GM18519 (cell line): ENCODE measurements at regions not wholly inside any gene's neighbourhood (a gene's known extent, or its start where the extent isn't known, plus 50 kb on each side); places are given as distances from the start of the nearest gene placed in this dataset.
"Not testable (repeated sequence)": the region's sequence is repeated elsewhere in the genome, so short reads cannot be mapped to it uniquely, and the experiment has no call there.

Source experiments
- ATAC-seq: cut with Tn5 transposase; IDR thresholded peaks from one replicate; pipeline ENCODE4 v1.9.1; 2021; ENCODE audit warnings: mild to moderate bottlenecking, moderate library complexity; ENCODE audit not compliant: unreplicated experiment, low FRiP score

- no peak for ATAC-seq
Observed at GRCh38 chr17:77083531-77083930, 57.2 kb upstream of the SEC14L1 start.

- no peak for ATAC-seq
Observed at GRCh38 chr17:77085926-77086432, 54.8 kb upstream of the SEC14L1 start.

GRCh38 chr17:77086433-77087010 lies 54.2 kb upstream of the SEC14L1 start:
- ATAC-seq: no peak

GRCh38 chr17:77087650-77088454 lies 52.9 kb upstream of the SEC14L1 start:
- ATAC-seq: no peak

- ATAC-seq: peak; percentile 74
Observed at GRCh38 chr17:77088455-77089123, 52.2 kb upstream of the SEC14L1 start.

GRCh38 chr17:77089124-77089490 lies 51.7 kb upstream of the SEC14L1 start:
- ATAC-seq: no peak

GRCh38 chr17:77089949-77090348 lies 50.8 kb upstream of the SEC14L1 start:
- ATAC-seq: not testable (repeated sequence)

DNA sequence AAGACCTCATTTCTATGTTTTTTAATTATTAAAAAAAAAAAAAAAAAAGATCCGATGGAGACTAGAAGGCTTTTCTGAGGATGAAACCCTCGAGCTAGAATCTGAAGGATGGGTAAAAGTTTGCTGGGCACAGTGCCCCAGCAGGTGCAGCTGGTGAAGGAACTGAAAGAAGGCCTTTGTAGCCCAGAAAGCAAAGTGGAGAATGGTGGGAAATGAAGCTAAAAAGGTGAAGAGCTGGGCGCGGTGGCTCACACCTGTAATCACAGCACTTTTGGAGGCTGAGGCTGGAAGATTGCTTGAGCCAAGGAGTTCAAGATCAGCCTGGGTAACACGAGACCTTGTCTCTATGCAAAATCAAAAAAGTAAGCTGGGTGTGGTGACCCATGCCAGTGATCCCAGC lies 50.3 kb upstream of the SEC14L1 start:
- no peak for ATAC-seq
